Fibroblast of gingiva (primary cell): ENCODE measurements at regions not wholly inside any gene's neighbourhood (a gene's known extent, or its start where the extent isn't known, plus 50 kb on each side); places are given as distances from the start of the nearest gene placed in this dataset.

Experiments
- DNase-seq: peaks from one replicate; pipeline ENCODE4 v3.0.0-alpha.2; 2011; ENCODE audit warnings: low read depth

GRCh38 chr10:9636216-9636615 lies 1381.5 kb upstream of the CELF2 start:
- DNase-seq, result no peak

GRCh38 chr10:9643782-9644181 lies 1373.9 kb upstream of the CELF2 start:
- DNase-seq, result no peak

DNA sequence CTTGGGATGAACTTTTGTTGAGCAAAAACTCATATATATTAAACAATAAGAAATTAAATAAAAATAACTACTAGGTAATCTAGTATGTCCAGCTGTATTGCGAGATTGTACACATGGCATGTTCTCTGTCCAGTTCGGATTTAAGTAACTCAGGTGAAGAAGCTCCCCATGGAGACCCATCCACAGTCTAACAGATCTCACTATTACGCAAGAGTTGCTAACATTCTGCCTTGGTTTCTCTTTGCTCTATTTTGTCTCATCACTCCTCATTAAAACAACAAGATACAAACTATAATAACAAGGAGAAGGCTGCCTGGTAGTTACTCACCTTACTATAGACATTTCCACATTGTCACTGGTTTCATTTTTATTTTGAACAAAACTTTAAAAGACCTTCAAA lies 1372.3 kb upstream of the CELF2 start:
- DNase-seq, result no peak

DNA sequence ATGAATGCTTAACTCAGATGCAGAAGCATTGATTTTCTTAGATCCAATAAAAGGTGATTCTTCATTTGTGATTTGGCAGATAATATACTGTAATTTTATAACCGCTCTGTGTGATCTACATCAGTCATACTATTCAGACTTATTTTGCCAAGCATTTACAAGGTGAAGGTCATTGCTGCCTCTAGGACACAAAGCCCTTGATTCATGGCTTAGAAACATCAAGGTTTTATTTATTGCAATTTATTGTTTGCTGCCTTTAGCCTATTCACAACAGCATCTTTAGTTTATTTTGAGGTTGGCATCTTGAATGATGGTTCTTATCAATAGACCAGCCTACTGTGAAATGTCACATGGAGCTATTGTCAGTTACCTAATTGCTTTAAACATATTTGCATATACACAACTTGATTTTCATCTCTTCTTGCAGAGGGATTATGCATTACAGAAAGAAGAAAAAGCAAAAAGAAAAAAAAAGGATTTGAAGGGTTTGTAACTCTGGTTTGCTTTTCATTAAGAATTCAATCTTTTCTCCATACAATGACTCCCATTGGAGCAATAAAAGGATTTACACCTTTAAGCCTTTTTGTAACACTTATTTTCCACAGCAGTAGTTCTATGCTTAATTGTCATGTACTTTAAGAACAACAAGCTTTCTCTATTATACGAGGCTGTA lies 1371.6 kb upstream of the CELF2 start:
- DNase-seq, result no peak

DNA sequence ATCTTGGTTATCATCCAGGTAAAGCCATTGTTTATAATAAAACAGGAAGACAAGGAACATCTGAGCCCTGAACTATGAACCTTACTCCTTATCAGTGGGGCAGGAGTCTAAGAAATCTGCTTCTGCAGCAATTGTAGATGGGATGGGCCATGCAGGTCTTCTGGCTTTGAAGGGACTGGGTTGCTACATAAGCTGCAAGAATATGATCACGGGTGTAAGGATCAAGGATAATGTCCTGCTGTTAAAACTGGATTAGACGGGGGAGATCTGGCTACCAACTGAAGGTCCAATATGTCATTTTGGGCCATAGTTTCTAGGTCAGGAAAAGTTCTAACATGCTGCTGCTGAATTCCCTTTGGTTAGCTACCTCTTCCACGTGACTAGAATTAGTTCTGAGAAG lies 1363.4 kb upstream of the CELF2 start:
- no peak for DNase-seq

DNA sequence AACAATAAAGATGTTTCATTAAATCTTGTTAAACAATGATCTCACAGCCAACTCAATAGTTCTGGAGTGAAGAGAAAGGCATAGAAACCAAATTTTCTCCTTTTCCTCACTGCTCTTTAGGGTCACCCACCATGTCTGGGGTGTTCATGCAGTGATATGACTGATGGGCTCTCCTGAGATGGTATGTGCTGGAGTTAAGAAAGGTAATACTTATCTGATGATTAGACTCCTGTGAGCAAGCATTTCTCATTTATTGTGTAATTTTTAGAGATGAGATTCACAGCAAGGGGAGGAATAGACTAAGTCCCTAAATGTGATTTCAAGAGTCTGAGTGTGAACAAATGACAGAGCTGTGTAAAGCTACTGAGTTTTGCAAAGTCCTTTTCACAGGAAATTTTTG lies 1361.3 kb upstream of the CELF2 start:
- DNase-seq, result no peak

GRCh38 chr10:9656996-9657395 lies 1360.7 kb upstream of the CELF2 start:
- DNase-seq, result no peak

GRCh38 chr10:9657530-9657929 lies 1360.1 kb upstream of the CELF2 start:
- DNase-seq, result no peak

GRCh38 chr10:9668411-9668810 lies 1349.3 kb upstream of the CELF2 start:
- DNase-seq, result no peak

- DNase-seq, result no peak
Observed at GRCh38 chr10:9670911-9671310, 1346.8 kb upstream of the CELF2 start.

DNA sequence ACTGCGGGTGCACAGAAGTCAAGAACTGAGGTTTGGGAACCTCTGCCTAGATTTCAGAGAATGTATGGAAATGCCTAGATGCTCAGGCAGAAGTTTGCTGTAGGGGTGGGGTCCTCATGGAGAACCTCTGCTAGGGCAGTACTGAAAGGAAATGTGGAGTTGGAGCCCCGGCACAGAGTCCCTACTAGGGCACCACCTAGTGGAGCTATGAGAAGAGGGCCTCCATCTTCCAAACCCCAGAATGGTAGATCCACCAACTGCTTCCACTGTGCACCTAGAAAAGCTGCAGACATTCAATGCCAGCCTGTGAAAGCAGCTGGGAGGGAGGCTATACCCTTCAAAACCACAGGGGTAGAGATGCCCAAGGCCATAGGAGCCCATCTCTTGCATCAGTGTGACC lies 1336.0 kb upstream of the CELF2 start:
- no peak for DNase-seq

- no peak for DNase-seq
Observed at GRCh38 chr10:9682802-9683201, 1334.9 kb upstream of the CELF2 start.

- DNase-seq, result no peak
Observed at GRCh38 chr10:9684186-9684585, 1333.5 kb upstream of the CELF2 start.

GRCh38 chr10:9685596-9685995 lies 1332.1 kb upstream of the CELF2 start:
- no peak for DNase-seq

DNA sequence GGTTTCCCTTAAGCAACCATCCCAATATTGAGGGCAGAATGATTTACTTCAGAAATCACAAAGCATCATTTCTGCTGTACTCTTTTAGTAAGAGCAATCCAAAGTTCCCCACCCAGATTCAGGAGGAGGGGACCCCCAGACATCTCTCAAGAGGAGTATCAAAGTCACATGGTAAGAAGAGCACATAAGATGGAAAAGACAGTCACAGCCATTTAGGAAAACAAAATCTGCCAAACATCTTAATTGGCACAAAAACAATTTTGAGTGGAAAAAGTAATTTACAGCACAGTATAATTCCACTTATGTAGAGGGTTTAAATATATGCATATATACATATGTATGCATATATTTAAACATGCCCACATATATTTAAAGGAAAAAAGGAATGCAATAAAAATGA lies 1329.0 kb upstream of the CELF2 start:
- no peak for DNase-seq

GRCh38 chr10:9707216-9707615 lies 1310.5 kb upstream of the CELF2 start:
- DNase-seq, result no peak

DNA sequence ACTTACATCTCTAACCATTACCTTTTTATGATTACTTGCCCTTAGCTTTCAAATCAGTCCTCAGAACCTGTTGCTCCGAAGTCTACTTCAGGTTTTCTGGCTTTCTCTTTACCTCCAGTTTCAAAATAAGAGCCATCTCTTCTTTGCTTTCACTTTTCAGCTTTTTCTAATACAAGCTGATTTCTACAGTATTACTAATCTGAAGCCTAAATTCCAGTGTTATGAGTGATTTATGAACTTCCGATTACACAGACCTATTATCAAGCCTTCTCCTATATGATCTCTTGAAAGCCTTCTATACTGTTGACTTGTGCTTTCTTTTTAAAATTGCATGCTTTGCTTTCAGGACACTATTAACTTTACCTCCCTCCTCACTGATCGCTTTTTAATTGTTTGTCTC lies 1307.8 kb upstream of the CELF2 start:
- no peak for DNase-seq

DNA sequence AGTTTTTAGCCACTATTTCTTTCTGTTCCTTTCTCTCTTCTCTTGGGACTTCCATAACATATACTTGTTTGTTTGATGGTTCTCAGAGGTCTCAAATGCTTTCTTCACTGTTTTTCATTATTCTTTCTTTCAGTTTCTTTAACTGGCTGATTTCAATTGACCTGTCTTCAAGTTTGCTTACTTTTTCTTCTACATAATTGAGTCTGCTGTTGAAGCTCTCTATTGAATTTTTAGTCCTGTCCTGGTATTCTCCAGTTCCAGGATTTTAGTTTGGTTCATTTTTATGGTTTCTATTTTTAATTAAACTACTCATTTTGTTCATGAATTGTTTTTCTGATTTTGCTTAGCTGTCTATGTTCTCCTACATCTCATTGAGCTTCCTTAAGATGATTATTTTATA lies 1305.3 kb upstream of the CELF2 start:
- DNase-seq, result no peak

- no peak for DNase-seq
Observed at GRCh38 chr10:9719246-9719645, 1298.4 kb upstream of the CELF2 start.

DNA sequence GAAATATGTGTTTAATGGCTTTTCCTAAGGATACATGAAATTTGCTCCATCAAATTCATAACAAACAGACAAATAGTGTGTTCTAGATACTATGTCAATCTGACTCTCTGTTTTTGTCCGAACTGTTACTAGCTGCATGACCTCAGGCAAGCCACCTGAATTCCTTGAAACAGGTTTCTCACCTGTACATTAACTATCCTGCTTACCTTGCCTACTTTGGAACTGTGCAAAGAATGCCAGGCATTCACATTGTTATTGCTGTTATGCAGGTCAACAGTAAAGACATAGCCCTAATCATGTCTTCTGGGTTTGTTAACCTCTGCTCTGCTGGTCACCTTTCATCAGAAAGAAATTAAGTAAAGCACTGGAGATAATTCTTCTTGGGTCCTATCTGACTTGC lies 1283.9 kb upstream of the CELF2 start:
- DNase-seq, result no peak

GRCh38 chr10:9734218-9734617 lies 1283.5 kb upstream of the CELF2 start:
- no peak for DNase-seq

DNA sequence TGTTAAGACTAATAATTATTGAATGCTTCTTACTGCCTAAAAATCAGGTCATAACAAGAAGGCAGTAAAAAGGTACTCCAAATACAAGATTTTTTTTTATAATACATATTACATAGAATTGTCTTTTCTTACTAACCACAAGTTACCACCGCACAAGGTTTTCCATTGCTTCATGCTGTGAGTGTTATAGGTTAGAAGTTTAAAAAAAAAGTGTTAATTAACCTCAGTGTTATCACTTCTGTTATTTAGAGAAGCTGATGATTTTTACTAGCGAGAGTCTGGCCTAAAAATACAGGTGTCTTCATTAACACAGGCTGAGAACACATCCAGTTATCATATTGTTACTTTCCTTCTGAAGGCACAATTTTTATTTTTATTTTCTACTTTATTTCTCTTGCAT lies 1281.9 kb upstream of the CELF2 start:
- no peak for DNase-seq

DNA sequence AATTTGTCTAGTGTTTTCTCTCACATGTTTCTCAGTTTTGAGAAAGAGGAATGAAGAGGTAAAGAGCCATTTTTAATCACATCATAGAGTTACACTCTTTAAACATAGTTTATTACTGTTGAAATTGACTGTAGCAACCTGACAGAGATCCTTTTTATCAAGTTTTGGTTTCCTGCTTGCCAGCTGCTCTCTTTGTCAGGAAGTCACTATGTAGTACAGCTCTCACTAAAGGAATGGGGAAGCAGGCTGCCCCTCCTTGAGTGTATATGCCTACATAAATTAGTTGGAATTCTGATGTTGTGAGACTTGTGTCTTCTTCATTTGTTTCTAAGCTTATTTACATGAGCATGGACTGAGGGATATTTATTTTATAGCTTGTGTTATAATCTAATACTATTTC lies 1274.0 kb upstream of the CELF2 start:
- no peak for DNase-seq

- DNase-seq, result no peak
Observed at GRCh38 chr10:9745158-9745557, 1272.5 kb upstream of the CELF2 start.

- DNase-seq, result no peak
Observed at GRCh38 chr10:9757176-9757575, 1260.5 kb upstream of the CELF2 start.
